Activated CD8-positive, alpha-beta memory T cell treated with anti-CD3 and anti-CD28 coated beads for 36 hours (primary cell): ENCODE measurements at regions not wholly inside any gene's neighbourhood (a gene's known extent, or its start where the extent isn't known, plus 50 kb on each side); places are given as distances from the start of the nearest gene placed in this dataset.

Experiments used
- CTCF ChIA-PET: fragments of 350-600 bp; sonication (Branson Sonifier 250); formaldehyde crosslinking; loops from one replicate; lab custom pipeline; 2021; ENCODE audit warnings: antibody characterized with exemption; lab: Charles Lee
- POLR2A ChIA-PET: fragments of 350-600 bp; sonication (Branson Sonifier 250); formaldehyde crosslinking; loops from one replicate; lab custom pipeline; 2021; ENCODE audit warnings: antibody characterized with exemption; lab: Charles Lee

DNA sequence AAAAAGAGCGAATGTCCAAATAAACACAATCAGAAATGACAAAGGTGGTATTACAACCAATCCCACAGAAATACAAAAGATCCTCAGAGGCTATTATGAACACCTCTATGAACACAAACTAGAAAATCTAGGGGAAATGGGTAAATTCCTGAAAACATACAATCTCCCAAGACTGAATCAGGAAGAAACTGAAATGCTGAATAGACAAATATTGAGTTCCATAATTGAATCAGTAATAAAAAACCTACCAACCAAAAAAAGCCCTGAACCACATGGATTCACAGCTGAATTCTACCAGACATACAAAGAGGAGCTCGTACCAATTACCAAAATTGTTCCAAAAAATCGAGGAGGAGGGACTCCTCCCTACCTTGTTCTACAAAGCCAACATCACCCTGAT, 56.1 kb upstream of the ZNF800 start:
- POLR2A ChIA-PET = no interaction called here
- CTCF ChIA-PET = interaction anchor here (1.6 kb wide), 1 partner anchor 56 kb away, joined by 4 read pairs; the partner anchor contains the start of gene ZNF800

DNA sequence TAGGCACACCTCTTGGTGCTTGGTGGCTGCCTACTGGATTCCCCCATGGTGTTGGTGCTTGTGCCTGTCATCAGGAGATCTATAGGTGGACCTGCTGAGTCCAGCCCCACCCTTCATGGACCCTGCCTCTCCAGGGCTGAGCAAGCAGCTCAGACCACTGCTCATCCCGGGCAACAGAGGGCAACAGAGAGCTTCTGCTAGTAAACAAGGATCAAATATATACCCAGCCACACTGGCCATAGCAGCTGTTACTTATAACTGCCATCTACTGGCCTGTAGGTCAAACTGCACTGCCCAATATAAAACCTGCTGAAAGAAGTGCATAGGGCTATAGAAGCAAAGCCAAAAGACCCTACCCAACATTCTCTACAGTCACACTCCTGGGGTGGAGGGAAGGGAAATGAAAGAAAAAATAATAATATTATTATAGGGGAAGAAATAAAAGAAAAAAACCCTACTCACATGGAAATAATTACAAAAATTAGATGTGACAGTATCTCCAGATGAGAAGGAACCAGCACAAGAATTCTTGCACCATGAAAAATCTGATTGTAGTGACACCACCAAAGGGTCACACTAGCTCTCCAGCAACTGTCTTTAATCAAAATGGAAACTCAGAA, 54.9 kb upstream of the ZNF800 start:
- POLR2A ChIA-PET = interaction anchor here (1.0 to 1.1 kb wide), 2 partner anchors 55 to 100 kb away, joined by 3 to 6 read pairs; partner anchors contain the start of gene ZNF800
- CTCF ChIA-PET = interaction anchor here (0.8 to 1.9 kb wide), 5 partner anchors 33 to 100 kb away, joined by 3 to 10 read pairs (median 3); partner anchors contain the start of gene ZNF800

DNA sequence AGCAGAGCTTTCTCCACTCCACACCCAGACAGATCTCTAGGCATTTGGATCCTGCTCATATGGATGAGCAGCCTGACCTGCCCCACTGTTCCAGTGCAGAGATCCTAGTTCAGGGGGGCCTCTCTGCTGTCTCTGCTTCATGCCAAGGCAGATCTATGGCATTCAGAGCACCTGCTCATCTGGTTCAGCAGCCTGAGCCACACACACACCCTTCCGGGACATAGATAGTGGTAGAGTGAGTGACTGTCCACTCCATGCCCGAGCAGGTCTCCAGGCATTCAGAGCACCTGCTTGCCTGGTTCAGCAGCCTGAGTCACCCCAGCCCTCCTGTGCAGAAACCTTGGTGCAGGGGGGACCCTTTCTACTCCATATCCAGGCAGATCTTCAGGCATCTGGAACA, 54.3 kb upstream of the ZNF800 start:
- CTCF ChIA-PET = interaction anchor here (0.8 to 1.9 kb wide), 5 partner anchors 33 to 99 kb away, joined by 3 to 10 read pairs (median 3); partner anchors contain the start of gene ZNF800
- POLR2A ChIA-PET = interaction anchor here (1.0 to 1.1 kb wide), 2 partner anchors 55 to 99 kb away, joined by 3 to 6 read pairs; partner anchors contain the start of gene ZNF800
